ENCODE measurements at regions not wholly inside any gene's neighbourhood (a gene's known extent, or its start where the extent isn't known, plus 50 kb on each side); places are given as distances from the start of the nearest gene placed in this dataset.

DNA sequence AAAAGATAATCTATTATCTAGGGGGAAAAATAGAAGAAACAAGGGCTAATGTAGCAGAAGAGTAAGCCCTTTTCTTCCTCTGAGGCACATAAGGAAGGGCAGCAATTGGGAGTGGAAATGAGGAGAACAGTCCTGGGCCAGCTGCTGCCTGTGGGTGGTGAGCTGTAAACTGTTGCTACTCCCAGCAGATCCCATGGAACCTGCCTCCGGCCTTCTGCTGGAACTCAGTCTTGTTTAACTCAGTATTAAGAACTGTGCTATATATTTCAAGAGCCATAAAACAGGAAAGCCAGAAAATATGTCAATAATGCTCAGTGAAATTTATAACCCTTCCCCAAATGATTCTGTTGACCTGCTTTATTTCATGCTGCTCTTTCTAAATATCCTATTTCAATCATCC is 464.2 kb downstream of the COL12A1 start (continued):
- TF ChIP-seq, protein P1, sequence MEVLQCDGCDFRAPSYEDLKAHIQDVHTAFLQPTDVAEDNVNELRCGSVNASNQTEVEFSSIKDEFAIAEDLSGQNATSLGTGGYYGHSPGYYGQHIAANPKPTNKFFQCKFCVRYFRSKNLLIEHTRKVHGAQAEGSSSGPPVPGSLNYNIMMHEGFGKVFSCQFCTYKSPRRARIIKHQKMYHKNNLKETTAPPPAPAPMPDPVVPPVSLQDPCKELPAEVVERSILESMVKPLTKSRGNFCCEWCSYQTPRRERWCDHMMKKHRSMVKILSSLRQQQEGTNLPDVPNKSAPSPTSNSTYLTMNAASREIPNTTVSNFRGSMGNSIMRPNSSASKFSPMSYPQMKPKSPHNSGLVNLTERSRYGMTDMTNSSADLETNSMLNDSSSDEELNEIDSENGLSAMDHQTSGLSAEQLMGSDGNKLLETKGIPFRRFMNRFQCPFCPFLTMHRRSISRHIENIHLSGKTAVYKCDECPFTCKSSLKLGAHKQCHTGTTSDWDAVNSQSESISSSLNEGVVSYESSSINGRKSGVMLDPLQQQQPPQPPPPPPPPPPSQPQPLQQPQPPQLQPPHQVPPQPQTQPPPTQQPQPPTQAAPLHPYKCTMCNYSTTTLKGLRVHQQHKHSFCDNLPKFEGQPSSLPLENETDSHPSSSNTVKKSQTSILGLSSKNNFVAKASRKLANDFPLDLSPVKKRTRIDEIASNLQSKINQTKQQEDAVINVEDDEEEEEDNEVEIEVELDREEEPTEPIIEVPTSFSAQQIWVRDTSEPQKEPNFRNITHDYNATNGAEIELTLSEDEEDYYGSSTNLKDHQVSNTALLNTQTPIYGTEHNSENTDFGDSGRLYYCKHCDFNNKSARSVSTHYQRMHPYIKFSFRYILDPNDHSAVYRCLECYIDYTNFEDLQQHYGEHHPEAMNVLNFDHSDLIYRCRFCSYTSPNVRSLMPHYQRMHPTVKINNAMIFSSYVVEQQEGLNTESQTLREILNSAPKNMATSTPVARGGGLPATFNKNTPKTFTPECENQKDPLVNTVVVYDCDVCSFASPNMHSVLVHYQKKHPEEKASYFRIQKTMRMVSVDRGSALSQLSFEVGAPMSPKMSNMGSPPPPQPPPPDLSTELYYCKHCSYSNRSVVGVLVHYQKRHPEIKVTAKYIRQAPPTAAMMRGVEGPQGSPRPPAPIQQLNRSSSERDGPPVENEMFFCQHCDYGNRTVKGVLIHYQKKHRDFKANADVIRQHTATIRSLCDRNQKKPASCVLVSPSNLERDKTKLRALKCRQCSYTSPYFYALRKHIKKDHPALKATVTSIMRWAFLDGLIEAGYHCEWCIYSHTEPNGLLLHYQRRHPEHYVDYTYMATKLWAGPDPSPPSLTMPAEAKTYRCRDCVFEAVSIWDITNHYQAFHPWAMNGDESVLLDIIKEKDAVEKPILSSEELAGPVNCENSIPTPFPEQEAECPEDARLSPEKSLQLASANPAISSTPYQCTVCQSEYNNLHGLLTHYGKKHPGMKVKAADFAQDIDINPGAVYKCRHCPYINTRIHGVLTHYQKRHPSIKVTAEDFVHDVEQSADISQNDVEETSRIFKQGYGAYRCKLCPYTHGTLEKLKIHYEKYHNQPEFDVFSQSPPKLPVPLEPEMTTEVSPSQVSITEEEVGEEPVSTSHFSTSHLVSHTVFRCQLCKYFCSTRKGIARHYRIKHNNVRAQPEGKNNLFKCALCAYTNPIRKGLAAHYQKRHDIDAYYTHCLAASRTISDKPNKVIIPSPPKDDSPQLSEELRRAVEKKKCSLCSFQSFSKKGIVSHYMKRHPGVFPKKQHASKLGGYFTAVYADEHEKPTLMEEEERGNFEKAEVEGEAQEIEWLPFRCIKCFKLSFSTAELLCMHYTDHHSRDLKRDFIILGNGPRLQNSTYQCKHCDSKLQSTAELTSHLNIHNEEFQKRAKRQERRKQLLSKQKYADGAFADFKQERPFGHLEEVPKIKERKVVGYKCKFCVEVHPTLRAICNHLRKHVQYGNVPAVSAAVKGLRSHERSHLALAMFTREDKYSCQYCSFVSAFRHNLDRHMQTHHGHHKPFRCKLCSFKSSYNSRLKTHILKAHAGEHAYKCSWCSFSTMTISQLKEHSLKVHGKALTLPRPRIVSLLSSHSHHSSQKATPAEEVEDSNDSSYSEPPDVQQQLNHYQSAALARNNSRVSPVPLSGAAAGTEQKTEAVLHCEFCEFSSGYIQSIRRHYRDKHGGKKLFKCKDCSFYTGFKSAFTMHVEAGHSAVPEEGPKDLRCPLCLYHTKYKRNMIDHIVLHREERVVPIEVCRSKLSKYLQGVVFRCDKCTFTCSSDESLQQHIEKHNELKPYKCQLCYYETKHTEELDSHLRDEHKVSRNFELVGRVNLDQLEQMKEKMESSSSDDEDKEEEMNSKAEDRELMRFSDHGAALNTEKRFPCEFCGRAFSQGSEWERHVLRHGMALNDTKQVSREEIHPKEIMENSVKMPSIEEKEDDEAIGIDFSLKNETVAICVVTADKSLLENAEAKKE (CRISPR knock-in tag; IDR thresholded peaks at IDR 0.05): no peak

DNA sequence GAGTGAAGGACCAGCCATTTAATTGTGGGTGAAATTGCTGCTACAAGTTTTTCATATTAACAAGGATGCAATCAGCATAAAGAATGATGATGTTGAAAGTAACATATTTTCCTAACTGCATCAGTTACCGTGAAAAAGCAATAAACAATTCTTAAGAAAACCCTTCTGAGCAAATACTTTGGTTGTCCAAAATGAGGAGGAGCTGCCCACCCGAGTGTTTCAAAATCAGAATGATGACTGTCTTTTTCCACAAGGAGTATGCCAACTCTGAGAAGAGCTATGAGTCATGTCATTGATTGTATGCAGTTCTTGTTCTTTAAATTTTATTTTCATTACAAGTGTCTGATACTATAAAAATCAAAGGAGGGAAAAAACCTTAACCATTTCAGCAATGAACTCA is 470.5 kb downstream of the COL12A1 start:
- Mint-ChIP-seq H3K4me1 (no peaks in the 10 kb centered on the region), H3K4me3 (no peak overlapping the region), H3K27ac (no peak overlapping the region), H3K36me3 (ENCODE audit: low read depth) (no peaks in the 10 kb centered on the region), H3K27me3 (ENCODE audit: insufficient read depth, low read depth, poor library complexity) (no peaks in the 10 kb centered on the region), H3K9me3 (0 out of 3 replicates have a peak, but pooled peaks cover 3% of the 10 kb centered on the region)
- Histone ChIP-seq H3K36me3 (ENCODE audit: insufficient read depth) (no peaks in the 10 kb centered on the region), H4K20me1 (replicated peaks; ENCODE audit: insufficient read depth) (no peaks in the 10 kb centered on the region), H2AFZ (no peak overlapping the region), H3K4me1 (ENCODE audit: insufficient read depth) (no peaks in the 10 kb centered on the region), H3K4me2 (no peak overlapping the region), H3K27me3 (ENCODE audit: insufficient read depth) (no peaks in the 10 kb centered on the region), H3K79me2 (replicated peaks; ENCODE audit: insufficient read depth) (no peaks in the 10 kb centered on the region), H3K4me3 (no peak overlapping the region), H3F3A (replicated peaks; ENCODE audit: low read depth) (no peaks in the 10 kb centered on the region), H3K27ac (ENCODE audit: low read depth) (no peak overlapping the region), H3K9me2 (ENCODE audit: insufficient read depth) (no peaks in the 10 kb centered on the region)
- ATAC-seq: no peak
- no peak for DNase-seq (ENCODE audit: low spot score)
- TF ChIP-seq, protein P2, sequence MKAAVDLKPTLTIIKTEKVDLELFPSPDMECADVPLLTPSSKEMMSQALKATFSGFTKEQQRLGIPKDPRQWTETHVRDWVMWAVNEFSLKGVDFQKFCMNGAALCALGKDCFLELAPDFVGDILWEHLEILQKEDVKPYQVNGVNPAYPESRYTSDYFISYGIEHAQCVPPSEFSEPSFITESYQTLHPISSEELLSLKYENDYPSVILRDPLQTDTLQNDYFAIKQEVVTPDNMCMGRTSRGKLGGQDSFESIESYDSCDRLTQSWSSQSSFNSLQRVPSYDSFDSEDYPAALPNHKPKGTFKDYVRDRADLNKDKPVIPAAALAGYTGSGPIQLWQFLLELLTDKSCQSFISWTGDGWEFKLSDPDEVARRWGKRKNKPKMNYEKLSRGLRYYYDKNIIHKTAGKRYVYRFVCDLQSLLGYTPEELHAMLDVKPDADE (IDR thresholded peaks at IDR 0.05): no peak

DNA sequence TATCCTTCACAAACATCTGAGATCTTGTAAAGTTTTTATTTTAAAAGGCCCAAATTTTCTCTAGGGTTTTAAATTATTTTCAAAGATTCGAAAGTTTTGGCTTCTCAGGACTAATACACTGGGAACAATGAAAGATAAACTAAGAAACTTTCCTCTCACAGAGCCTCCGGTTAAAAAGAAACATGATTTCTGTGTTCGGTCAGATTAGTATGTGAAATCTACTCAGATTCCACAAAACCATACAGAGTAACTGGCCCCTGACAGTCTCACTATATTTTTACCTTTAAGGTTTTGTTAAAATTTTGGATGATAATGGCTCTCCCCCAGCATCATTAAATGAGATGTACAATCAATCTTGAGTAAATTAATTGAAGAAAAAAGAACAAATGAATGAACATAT is 471.0 kb downstream of the COL12A1 start:
- no peaks in the 10 kb centered on the region for H3K4me1 ChIP-seq (ENCODE audit: insufficient read depth)
- H3K79me2 ChIP-seq (replicated peaks; ENCODE audit: insufficient read depth): no peaks in the 10 kb centered on the region
- H3K4me3 ChIP-seq: no peak overlapping the region
- 0 out of 3 replicates have a peak, but pooled peaks cover 3% of the 10 kb centered on the region for H3K9me3 Mint-ChIP-seq
- no peaks in the 10 kb centered on the region for H3K36me3 ChIP-seq (ENCODE audit: insufficient read depth)
- DNase-seq (ENCODE audit: low spot score): no peak
- no peaks in the 10 kb centered on the region for H3K9me2 ChIP-seq (ENCODE audit: insufficient read depth)
- no peak overlapping the region for H3K27ac ChIP-seq (ENCODE audit: low read depth)
- H4K20me1 ChIP-seq (replicated peaks; ENCODE audit: insufficient read depth): no peaks in the 10 kb centered on the region
- H3K27me3 Mint-ChIP-seq (ENCODE audit: insufficient read depth, low read depth, poor library complexity): no peaks in the 10 kb centered on the region
- H3K4me2 ChIP-seq: no peak overlapping the region
- H3F3A ChIP-seq (replicated peaks; ENCODE audit: low read depth): no peaks in the 10 kb centered on the region
- H3K27ac Mint-ChIP-seq: no peak overlapping the region
- H3K4me3 Mint-ChIP-seq: no peak overlapping the region
- no peaks in the 10 kb centered on the region for H3K4me1 Mint-ChIP-seq
- ATAC-seq: no peak
- H3K36me3 Mint-ChIP-seq (ENCODE audit: low read depth): no peaks in the 10 kb centered on the region
- H2AFZ ChIP-seq: no peak overlapping the region
- H3K27me3 ChIP-seq (ENCODE audit: insufficient read depth): no peaks in the 10 kb centered on the region
- TF ChIP-seq, protein P2 (IDR thresholded peaks at IDR 0.05): no peak
- TF ChIP-seq ZNF114 (CRISPR knock-in tag; IDR thresholded peaks at IDR 0.05): no peak
- TF ChIP-seq EZH2phosphoT487 (IDR thresholded peaks at IDR 0.05; ENCODE audit: unreplicated experiment): no peak
- TF ChIP-seq ZNF331 (CRISPR knock-in tag; IDR thresholded peaks at IDR 0.05; ENCODE audit: low read depth): no peak
- TF ChIP-seq STAT1 (IDR thresholded peaks at IDR 0.05; ENCODE audit: unreplicated experiment): no peak
- TF ChIP-seq, protein P3, sequence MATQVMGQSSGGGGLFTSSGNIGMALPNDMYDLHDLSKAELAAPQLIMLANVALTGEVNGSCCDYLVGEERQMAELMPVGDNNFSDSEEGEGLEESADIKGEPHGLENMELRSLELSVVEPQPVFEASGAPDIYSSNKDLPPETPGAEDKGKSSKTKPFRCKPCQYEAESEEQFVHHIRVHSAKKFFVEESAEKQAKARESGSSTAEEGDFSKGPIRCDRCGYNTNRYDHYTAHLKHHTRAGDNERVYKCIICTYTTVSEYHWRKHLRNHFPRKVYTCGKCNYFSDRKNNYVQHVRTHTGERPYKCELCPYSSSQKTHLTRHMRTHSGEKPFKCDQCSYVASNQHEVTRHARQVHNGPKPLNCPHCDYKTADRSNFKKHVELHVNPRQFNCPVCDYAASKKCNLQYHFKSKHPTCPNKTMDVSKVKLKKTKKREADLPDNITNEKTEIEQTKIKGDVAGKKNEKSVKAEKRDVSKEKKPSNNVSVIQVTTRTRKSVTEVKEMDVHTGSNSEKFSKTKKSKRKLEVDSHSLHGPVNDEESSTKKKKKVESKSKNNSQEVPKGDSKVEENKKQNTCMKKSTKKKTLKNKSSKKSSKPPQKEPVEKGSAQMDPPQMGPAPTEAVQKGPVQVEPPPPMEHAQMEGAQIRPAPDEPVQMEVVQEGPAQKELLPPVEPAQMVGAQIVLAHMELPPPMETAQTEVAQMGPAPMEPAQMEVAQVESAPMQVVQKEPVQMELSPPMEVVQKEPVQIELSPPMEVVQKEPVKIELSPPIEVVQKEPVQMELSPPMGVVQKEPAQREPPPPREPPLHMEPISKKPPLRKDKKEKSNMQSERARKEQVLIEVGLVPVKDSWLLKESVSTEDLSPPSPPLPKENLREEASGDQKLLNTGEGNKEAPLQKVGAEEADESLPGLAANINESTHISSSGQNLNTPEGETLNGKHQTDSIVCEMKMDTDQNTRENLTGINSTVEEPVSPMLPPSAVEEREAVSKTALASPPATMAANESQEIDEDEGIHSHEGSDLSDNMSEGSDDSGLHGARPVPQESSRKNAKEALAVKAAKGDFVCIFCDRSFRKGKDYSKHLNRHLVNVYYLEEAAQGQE (IDR thresholded peaks at IDR 0.05; ENCODE audit: unreplicated experiment): no peak

All from GM23338 (cell line).